Left kidney (tissue), 1 donor: ENCODE measurements at regions not wholly inside any gene's neighbourhood (a gene's known extent, or its start where the extent isn't known, plus 50 kb on each side); places are given as distances from the start of the nearest gene placed in this dataset.

ENCODE experiments used
- DNase-seq: peaks from one replicate; pipeline ENCODE4 v3.0.0-alpha.2; 2013

DNA sequence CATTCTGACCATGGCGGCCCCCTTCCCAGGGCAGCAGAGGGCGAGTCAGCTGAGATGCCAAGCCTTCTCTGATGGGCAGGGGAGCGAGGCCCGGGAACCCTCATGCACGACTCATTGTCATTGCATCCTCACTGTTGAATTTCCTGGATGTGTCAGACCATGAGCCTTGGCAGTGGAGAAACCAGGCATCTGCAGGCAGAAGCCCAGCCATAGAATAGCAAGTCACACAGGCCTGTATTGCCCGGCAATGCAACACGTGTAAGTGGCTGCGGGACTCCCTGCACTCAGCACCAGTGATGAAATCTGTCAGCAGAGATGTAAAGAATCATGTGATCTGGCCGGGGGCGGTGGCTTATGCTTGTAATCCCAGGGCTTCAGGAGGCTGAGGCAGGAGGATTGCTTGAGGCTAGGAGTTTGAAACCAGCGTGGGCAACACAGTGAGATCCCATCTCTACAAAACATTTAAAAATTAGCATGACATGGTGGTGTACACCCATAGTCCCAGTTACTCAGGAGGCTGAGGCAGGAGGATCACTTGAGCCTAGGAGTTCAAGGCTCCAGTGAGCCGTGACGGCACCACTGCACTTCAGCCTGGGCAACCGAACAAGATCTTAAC is 199.7 kb downstream of the KATNAL1 start:
- no peak for DNase-seq

- no peak for DNase-seq
Measured at GRCh38 chr13:30107121-30107520, 200.2 kb downstream of the KATNAL1 start.

DNA sequence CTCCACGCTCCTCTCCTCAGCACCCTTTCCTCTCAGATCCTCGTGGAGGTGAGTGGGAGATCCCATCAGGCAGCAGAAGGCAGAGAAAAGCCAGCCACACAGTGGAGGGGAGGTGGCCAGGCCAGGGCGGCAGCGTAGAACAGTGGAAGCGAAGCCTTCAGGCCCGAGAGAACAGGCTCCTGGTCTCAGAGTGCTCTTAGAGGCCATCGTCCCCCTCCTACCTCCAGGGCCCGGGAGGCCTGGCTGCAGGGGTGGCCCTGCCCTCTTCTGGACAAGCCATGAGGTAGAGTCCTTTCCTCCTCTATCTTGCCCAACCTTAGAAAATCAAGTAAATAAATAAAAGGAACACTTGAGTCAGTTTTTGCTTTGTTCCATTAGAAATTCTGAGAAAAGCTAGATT is 202.0 kb downstream of the KATNAL1 start:
- no peak for DNase-seq

DNA sequence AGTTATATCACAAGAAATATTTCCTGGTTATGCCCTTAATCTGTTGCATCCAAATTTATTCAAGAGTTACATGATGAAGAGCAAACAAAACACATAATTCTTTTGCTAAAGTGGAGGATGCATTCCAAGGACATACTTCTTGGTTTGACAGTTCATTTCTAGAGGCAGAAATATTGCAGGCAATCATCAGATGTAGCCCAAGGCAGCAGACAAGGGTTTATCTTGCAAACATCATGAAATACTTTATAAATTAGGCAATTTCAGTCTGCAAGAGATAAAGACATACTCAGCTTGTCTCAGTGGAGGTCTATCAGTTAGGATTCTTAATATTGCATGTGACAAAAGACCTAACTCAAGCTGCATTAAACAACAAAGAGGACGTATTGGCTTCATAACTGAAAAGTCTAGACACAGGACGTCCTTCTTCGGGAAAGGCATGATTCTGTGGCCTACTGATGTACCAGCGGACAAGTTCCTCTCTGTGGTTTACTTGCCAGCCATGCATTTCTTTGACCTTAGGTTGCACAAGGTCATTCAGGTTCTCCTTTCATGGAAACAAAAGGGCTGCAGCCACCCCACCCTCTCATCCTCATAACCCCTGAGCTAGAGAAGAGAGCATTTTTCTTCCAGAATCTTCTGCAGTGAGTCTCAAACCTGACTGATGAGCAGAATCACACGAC is 204.1 kb downstream of the KATNAL1 start:
- DNase-seq = no peak

DNA sequence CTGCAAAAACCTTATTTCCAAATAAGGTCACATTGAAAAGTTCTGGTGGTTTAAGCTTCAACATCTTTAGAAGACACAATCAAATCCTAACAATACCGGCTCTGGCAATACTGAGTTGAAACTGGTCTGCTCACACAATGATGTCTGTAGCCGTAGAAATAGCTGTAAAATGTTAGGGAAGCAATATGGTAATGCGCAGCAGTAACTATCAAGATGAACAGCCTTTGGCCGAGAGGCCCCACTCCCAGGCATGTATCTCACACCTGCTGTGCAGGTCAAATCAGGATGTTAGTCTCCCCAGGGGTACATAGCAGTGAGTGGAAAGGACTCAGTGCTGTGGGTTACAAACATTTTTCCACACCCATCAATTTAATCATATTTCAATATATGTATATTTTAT is 207.1 kb downstream of the KATNAL1 start:
- no peak for DNase-seq

DNA sequence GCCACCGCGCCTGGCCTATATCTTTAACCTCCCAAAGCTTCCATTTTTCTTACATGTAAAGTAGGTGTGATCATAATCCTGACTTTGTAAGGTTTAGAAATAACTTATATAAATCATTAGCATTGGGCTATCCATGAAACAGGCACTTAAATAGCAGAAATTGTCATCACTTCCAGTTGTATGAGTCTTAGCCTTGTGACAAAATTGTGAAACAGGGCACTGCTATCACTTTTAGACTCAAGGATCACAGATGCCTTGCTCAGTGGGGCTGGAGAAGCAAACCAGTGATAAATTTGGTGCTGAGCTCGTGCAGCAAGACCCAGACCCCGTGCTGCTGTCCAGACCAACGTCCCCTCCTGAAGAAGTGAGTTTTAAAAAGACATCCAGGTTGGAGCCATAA is 209.7 kb downstream of the KATNAL1 start:
- DNase-seq = no peak

DNA sequence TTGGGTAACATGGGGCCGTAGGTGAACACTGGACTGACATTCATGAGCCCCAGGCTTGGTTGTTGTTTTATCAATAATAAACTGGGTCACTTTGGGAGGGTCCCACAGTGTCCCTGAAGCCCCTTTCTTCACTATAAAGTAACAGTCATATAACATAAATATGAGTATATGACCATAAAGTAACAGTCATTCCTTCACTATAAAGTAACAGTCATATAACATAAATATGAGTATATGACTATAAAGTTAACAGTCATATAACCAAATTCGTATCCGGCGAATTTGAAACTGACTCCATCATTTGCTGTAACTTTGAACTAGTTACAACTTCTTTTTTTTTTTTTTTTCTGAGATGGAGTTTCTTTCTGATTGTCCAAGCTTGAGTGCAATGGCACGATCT is 210.3 kb downstream of the KATNAL1 start:
- no peak for DNase-seq

DNA sequence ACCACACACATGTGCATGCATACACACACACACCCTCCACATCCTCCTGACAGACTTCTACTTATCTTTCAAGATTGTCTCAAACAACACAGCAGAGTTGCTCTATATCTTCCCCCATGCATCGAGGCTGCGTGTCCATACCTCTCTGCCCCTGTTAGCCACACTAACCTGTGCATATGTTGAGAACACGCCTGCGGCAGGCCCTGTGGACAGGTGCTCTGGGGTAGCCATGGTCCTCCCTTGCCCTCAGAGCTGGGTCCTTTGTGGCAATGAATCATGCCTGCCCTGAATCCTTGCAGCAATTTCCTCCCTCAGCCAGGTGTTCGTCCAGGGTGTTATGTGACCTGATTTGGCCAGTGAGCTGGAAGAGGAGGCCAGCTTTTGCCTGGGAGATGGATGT is 213.3 kb downstream of the KATNAL1 start:
- DNase-seq = no peak

GRCh38 chr13:30093236-30093635 is 214.1 kb downstream of the KATNAL1 start:
- no peak for DNase-seq

DNA sequence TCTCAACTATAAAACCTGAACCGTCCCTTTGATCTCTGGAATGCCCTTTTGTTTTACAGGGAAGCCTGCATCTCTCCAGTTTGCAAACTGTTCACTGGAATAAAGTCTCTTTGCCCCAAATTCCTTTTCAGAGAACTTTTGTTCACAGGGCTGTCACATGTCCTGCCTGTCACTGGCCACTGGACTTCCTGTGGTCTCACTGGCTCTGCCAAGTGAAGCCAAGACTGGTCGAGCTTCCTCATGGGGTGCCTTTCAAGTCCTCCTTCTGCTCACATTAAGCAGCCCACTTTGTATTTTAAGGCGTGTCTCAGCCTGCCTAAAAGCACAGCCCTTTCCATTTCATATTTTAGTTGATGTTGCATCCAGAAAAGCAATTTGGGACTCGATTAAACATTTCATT is 215.7 kb downstream of the KATNAL1 start:
- no peak for DNase-seq

- no peak for DNase-seq
Measured at GRCh38 chr13:30091035-30091434, 216.3 kb downstream of the KATNAL1 start.

GRCh38 chr13:30088312-30088855 is 219.0 kb downstream of the KATNAL1 start:
- DNase-seq = no peak

- no peak for DNase-seq
Measured at GRCh38 chr13:30085087-30085486, 222.3 kb downstream of the KATNAL1 start.

DNA sequence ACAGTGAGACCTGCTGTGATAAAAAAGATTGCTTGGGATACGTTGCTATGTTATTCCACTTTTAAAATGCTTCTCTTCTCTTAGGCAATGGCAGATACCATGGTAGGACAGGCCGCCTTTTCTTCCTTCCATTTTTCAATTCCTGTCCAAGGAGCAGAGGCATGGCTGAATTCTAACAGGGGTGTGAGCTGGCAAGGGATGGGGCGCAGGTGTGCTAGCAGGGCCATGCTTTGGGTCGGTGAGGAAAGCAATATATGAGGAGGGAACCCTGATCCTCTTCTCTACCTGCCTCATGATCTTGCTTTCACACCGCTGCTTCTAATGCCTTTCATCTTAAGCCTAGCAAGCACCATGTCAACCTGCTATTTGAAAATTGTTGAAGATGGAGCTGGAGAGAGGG is 225.0 kb downstream of the KATNAL1 start:
- DNase-seq = no peak

GRCh38 chr13:30081331-30081730 is 226.0 kb downstream of the KATNAL1 start:
- DNase-seq = no peak

GRCh38 chr13:30079501-30079900 is 227.8 kb downstream of the KATNAL1 start:
- no peak for DNase-seq

- DNase-seq = no peak
Measured at GRCh38 chr13:30078059-30078458, 227.6 kb upstream of the UBL3 start.

DNA sequence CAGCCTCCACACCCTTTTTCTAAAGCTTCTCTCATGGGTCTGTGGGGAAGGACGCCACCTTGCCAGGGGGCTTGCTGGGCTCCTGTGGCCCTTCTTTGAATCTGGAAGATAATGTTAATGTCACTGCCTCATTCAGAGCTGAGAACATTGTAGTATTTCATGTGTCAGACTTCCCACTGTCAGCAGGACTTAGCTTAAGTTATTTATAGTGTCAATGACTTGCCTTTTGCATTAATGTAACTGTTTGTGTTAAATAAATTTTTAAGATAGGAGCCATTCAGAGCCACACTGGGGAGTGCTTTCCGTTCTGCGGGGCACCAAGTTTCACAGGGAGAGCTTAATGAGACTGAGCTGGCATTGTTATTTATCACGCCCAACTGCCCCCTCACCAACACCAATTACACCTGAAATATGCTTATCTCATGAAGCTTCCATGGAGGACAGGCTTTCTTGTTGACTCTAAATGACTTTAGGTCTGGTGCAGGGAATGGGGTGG is 226.9 kb upstream of the UBL3 start:
- DNase-seq = no peak

DNA sequence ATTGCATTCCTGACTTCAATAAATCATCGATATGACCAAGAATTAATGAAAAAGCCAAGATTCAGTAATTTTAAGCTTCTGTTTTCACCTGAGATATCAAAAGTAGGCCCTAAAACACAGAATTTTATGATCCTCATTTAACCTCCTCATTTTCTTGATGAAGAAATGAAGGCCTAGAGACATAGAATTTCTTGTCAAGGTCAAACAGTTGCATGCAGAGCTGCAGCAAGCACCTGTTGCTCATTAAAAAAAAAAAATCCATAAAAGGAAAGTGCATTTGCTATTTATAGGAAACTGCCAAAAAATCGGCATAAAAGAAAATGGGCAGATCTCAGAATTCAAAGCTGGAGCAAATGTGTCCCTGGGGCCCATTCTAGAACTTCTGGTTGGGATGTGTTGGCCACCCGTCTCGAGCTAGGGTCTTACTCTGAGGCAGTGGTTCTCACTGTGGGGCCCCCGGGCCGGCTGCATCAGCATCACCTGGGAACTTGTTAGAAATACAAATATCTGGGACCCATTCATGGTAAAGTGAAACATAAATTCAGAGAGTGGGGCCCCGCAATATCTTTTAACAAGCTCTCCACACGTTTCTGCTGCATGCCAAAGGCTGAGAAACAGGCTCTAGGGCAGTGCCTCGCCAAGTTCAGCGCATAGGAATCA is 224.7 kb upstream of the UBL3 start:
- no peak for DNase-seq

- DNase-seq = no peak
Measured at GRCh38 chr13:30074431-30074830, 224.0 kb upstream of the UBL3 start.

GRCh38 chr13:30072818-30073186 is 222.4 kb upstream of the UBL3 start:
- DNase-seq = no peak

DNA sequence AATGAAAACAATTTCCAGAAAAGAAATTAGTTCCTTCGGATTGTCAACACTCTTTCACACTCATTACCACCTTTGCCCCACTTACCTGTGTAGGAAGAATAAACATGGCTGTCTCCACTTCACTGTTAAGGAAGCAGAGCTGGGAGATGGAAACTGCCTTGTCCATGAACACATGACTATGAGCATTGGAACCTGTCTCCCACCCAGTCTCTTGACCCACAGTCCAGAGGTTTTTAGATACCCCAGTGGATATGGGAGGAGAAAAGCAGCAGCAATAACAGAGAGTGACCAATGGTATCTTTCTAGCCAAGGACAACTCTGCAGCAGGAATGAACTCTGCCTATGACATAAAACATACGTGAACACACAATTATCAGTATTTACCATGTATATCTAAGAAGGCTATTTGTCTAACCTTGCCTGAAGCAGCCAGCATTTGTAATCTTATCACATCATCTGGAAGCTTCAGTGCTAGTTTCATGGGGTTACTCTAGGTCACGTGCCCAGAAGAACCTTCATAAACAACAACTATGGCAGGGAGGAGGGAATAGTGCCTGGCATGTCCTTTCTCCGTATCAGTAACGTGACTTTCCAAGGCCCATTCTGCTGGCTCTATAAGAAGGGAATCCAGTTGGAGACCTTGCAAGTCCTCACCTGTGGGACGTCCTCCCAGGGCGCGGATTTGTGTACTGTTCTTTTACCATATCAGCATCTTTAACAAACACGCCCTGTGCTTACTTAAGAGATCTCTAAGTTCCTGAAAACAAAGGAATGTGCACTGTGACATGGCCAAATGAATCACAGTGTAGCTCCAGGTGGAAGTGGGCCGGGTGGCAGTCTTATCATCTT is 221.8 kb upstream of the UBL3 start:
- DNase-seq = no peak
